DOHH2 (cell line): ENCODE measurements at regions not wholly inside any gene's neighbourhood (a gene's known extent, or its start where the extent isn't known, plus 50 kb on each side); places are given as distances from the start of the nearest gene placed in this dataset.

Source experiments
- H3F3A ChIP-seq: fragments of 200-600 bp; sonication (generic), shearing (Covaris generic); 2 replicates; pipeline ENCODE4 v1.6.0; 2016; ENCODE audit warnings: antibody characterized with exemption, mild to moderate bottlenecking; ENCODE audit not compliant: control insufficient read depth, insufficient read depth
- H3K27ac ChIP-seq: fragments of 200-600 bp; sonication (generic); 2 replicates; pipeline ENCODE4 v1.5.1; 2014; ENCODE audit warnings: low read depth, mild to moderate bottlenecking, low read length, moderate library complexity
- H3K27me3 ChIP-seq: fragments of 200-600 bp; sonication (generic); 2 replicates; pipeline ENCODE4 v1.6.1; 2014; ENCODE audit warnings: mild to moderate bottlenecking, low read length, mixed read lengths; ENCODE audit not compliant: control insufficient read depth
- H3K36me3 ChIP-seq: fragments of 200-600 bp; sonication (generic); 2 replicates; pipeline ENCODE4 v1.6.1; 2014; ENCODE audit warnings: mild to moderate bottlenecking, low read length, moderate library complexity, mixed read lengths; ENCODE audit not compliant: control insufficient read depth
- H3K4me1 ChIP-seq: fragments of 200-600 bp; sonication (generic); 2 replicates; pipeline ENCODE4 v1.6.1; 2014; ENCODE audit warnings: mild to moderate bottlenecking, low read length, mixed read lengths; ENCODE audit not compliant: control insufficient read depth
- H3K4me2 ChIP-seq: fragments of 200-600 bp; sonication (generic); 2 replicates; pipeline ENCODE4 v1.6.0; 2014; ENCODE audit warnings: mild to moderate bottlenecking, low read length, moderate library complexity
- H3K4me3 ChIP-seq: fragments of 200-600 bp; sonication (generic); 2 replicates; pipeline ENCODE4 v1.5.1; 2014; ENCODE audit warnings: mild to moderate bottlenecking, low read length, mixed read lengths
- H3K79me2 ChIP-seq: fragments of 200-600 bp; sonication (generic); 2 replicates; pipeline ENCODE4 v1.6.1; 2014; ENCODE audit warnings: mild to moderate bottlenecking, low read length, mixed read lengths; ENCODE audit not compliant: control insufficient read depth
- H3K9me2 ChIP-seq: fragments of 200-600 bp; sonication (generic); replicated peaks from 2 replicates; pipeline ENCODE4 v1.6.1; 2014; ENCODE audit warnings: mild to moderate bottlenecking, low read length, mixed read lengths; ENCODE audit not compliant: control insufficient read depth
- H3K9me3 ChIP-seq: fragments of 200-600 bp; sonication (generic); 2 replicates; pipeline ENCODE4 v1.6.1; 2014; ENCODE audit warnings: antibody characterized with exemption, low read length, mixed read lengths; ENCODE audit not compliant: control insufficient read depth, insufficient read depth
- H4K20me1 ChIP-seq: fragments of 200-600 bp; sonication (generic); 2 replicates; pipeline ENCODE4 v1.6.0; 2014; ENCODE audit warnings: low read depth, mild to moderate bottlenecking, antibody characterized with exemption, low read length, moderate library complexity; ENCODE audit not compliant: control insufficient read depth, insufficient read depth
- CTCF ChIP-seq: fragments of 200-600 bp; sonication (generic); IDR thresholded peaks from one replicate; pipeline ENCODE4 v1.5.1; 2014; ENCODE audit warnings: antibody characterized with exemption, mild to moderate bottlenecking, low read depth, low read length; ENCODE audit not compliant: poor library complexity, severe bottlenecking
- EZH2phosphoT487 ChIP-seq: fragments of 200-600 bp; sonication (generic); IDR thresholded peaks from 2 replicates; pipeline ENCODE4 v1.6.1; 2017; ENCODE audit warnings: borderline replicate concordance, mild to moderate bottlenecking, antibody characterized with exemption, low read length, moderate library complexity, mixed read lengths

- TF ChIP-seq CTCF: no peak
- TF ChIP-seq EZH2phosphoT487: no peak
- no peaks in the 10 kb centered on the region for H3F3A ChIP-seq
- H3K36me3 ChIP-seq: no peaks in the 10 kb centered on the region
- H4K20me1 ChIP-seq: no peaks in the 10 kb centered on the region
- no peak overlapping the region for H3K4me2 ChIP-seq
- H3K4me3 ChIP-seq: no peak overlapping the region
- no peaks in the 10 kb centered on the region for H3K79me2 ChIP-seq
- H3K9me2 ChIP-seq: no peaks in the 10 kb centered on the region
- no peaks in the 10 kb centered on the region for H3K9me3 ChIP-seq
- no peaks in the 10 kb centered on the region for H3K4me1 ChIP-seq
- no peaks in the 10 kb centered on the region for H3K27me3 ChIP-seq
- no peak overlapping the region for H3K27ac ChIP-seq
These were observed 627.6 kb upstream of the PKDCC start for GRCh38 chr2:41420219-41420618.

GRCh38 chr2:41420872-41421271, 626.9 kb upstream of the PKDCC start:
- H3K4me3 ChIP-seq: no peak overlapping the region

GRCh38 chr2:41431756-41432155, 616.1 kb upstream of the PKDCC start:
- Histone ChIP-seq H3K9me2 (no peaks in the 10 kb centered on the region), H3K4me3 (no peak overlapping the region), H3K27me3 (no peaks in the 10 kb centered on the region), H3K9me3 (no peaks in the 10 kb centered on the region), H3K4me1 (no peaks in the 10 kb centered on the region), H4K20me1 (no peaks in the 10 kb centered on the region), H3F3A (no peaks in the 10 kb centered on the region), H3K4me2 (no peak overlapping the region), H3K36me3 (no peaks in the 10 kb centered on the region), H3K27ac (no peak overlapping the region), H3K79me2 (no peaks in the 10 kb centered on the region)
- no peak for TF ChIP-seq EZH2phosphoT487
- TF ChIP-seq CTCF: no peak

More at GRCh38 chr2:41420872-41421271, 626.9 kb upstream of the PKDCC start:
- H3K79me2 ChIP-seq: no peaks in the 10 kb centered on the region
- no peak overlapping the region for H3K4me2 ChIP-seq
- no peaks in the 10 kb centered on the region for H3K27me3 ChIP-seq
- no peaks in the 10 kb centered on the region for H3F3A ChIP-seq
- no peaks in the 10 kb centered on the region for H3K36me3 ChIP-seq
- H3K4me1 ChIP-seq: no peaks in the 10 kb centered on the region
- H3K9me3 ChIP-seq: no peaks in the 10 kb centered on the region
- TF ChIP-seq EZH2phosphoT487 (no peak), CTCF (no peak)
- no peak overlapping the region for H3K27ac ChIP-seq
- no peaks in the 10 kb centered on the region for H3K9me2 ChIP-seq
- no peaks in the 10 kb centered on the region for H4K20me1 ChIP-seq

- no peaks in the 10 kb centered on the region for H3K36me3 ChIP-seq
- no peak for TF ChIP-seq CTCF
- TF ChIP-seq EZH2phosphoT487: no peak
- H3K27ac ChIP-seq: no peak overlapping the region
- H3K4me1 ChIP-seq: no peaks in the 10 kb centered on the region
- no peaks in the 10 kb centered on the region for H3K27me3 ChIP-seq
- no peak overlapping the region for H3K4me2 ChIP-seq
- H3K79me2 ChIP-seq: no peaks in the 10 kb centered on the region
- H3K4me3 ChIP-seq: no peak overlapping the region
- H3F3A ChIP-seq: no peaks in the 10 kb centered on the region
- no peaks in the 10 kb centered on the region for H3K9me3 ChIP-seq
- H3K9me2 ChIP-seq: no peaks in the 10 kb centered on the region
- H4K20me1 ChIP-seq: no peaks in the 10 kb centered on the region
These were observed 615.4 kb upstream of the PKDCC start for GRCh38 chr2:41432459-41432858.
